CD4-positive, alpha-beta T cell treated with Interleukin-17A for 1 hour (primary cell): ENCODE measurements at regions not wholly inside any gene's neighbourhood (a gene's known extent, or its start where the extent isn't known, plus 50 kb on each side); places are given as distances from the start of the nearest gene placed in this dataset.

Experiments
- DNase-seq: peaks from one replicate; pipeline ENCODE4 v3.0.0-alpha.2; 2020

- no peak for DNase-seq
Observed at GRCh38 chr11:29781268-29781667, 235.6 kb downstream of the KCNA4 start.

GRCh38 chr11:29780756-29781155 is 236.1 kb downstream of the KCNA4 start:
- no peak for DNase-seq

GRCh38 chr11:29773656-29774264 is 243.1 kb downstream of the KCNA4 start:
- DNase-seq = no peak

GRCh38 chr11:29756871-29757270 is 260.0 kb downstream of the KCNA4 start:
- no peak for DNase-seq

- DNase-seq = no peak
Observed at GRCh38 chr11:29755474-29755873, 261.4 kb downstream of the KCNA4 start.

GRCh38 chr11:29751618-29752017 is 265.2 kb downstream of the KCNA4 start:
- DNase-seq = no peak

- no peak for DNase-seq
Observed at GRCh38 chr11:29750392-29750791, 266.4 kb downstream of the KCNA4 start.

GRCh38 chr11:29734287-29734686 is 282.5 kb downstream of the KCNA4 start:
- no peak for DNase-seq

GRCh38 chr11:29713831-29714320 is 303.0 kb downstream of the KCNA4 start:
- no peak for DNase-seq

GRCh38 chr11:29712616-29713015 is 304.2 kb downstream of the KCNA4 start:
- no peak for DNase-seq

- no peak for DNase-seq
Observed at GRCh38 chr11:29707924-29708323, 308.9 kb downstream of the KCNA4 start.

GRCh38 chr11:29685361-29685760 is 331.5 kb downstream of the KCNA4 start:
- DNase-seq = no peak

- no peak for DNase-seq
Observed at GRCh38 chr11:29682856-29683255, 334.0 kb downstream of the KCNA4 start.

- DNase-seq = no peak
Observed at GRCh38 chr11:29679996-29680395, 336.8 kb downstream of the KCNA4 start.

GRCh38 chr11:29676993-29677392 is 339.8 kb downstream of the KCNA4 start:
- DNase-seq = no peak

- no peak for DNase-seq
Observed at GRCh38 chr11:29669310-29669709, 347.5 kb downstream of the KCNA4 start.

- DNase-seq = no peak
Observed at GRCh38 chr11:29657709-29658108, 359.1 kb downstream of the KCNA4 start.

- DNase-seq = no peak
Observed at GRCh38 chr11:29656597-29656996, 360.2 kb downstream of the KCNA4 start.

GRCh38 chr11:29645373-29645772 is 371.5 kb downstream of the KCNA4 start:
- DNase-seq = no peak

GRCh38 chr11:29641201-29641600 is 375.6 kb downstream of the KCNA4 start:
- DNase-seq = no peak

GRCh38 chr11:29634744-29635143 is 382.1 kb downstream of the KCNA4 start:
- DNase-seq = no peak

GRCh38 chr11:29634244-29634643 is 382.6 kb downstream of the KCNA4 start:
- no peak for DNase-seq

GRCh38 chr11:29629286-29629685 is 387.5 kb downstream of the KCNA4 start:
- DNase-seq = no peak

GRCh38 chr11:29628609-29629008 is 388.2 kb downstream of the KCNA4 start:
- no peak for DNase-seq

- no peak for DNase-seq
Observed at GRCh38 chr11:29627541-29627940, 389.3 kb downstream of the KCNA4 start.
